IMR-90 (cell line): ENCODE measurements at regions not wholly inside any gene's neighbourhood (a gene's known extent, or its start where the extent isn't known, plus 50 kb on each side); places are given as distances from the start of the nearest gene placed in this dataset.
A peak's percentile ranks its signal among the peaks of the same experiment; 100 is the strongest.

Experiments used
- ATAC-seq: fragments of 200-7000 bp; cut with Tn5 transposase; 2 replicates; pipeline ENCODE4 v1.9.1; 2020; ENCODE audit warnings: low read depth, mild to moderate bottlenecking, moderate library complexity
- BruUV-seq: library from RNA; stranded (reverse); fragments of 400-500 nt; replicated peaks from 2 replicates; lab custom pipeline; 2021; lab: Mats Ljungman, UMichigan
- CTCF ChIA-PET: fragments of 300-600 bp; formaldehyde crosslinking; extraction: SDS; loops from one replicate; lab custom pipeline; 2021; ENCODE audit warnings: antibody characterized with exemption; lab: Yijun Ruan, JAX
- POLR2A ChIA-PET: fragments of 300-600 bp; sonication (Branson Sonifier 250); formaldehyde crosslinking; loops from one replicate; lab custom pipeline; 2022; ENCODE audit warnings: antibody characterized with exemption; ENCODE audit not compliant: unreplicated experiment; lab: Charles Lee
- DNase-seq: peaks from one replicate; pipeline ENCODE4 v3.0.0; 2013
- H2AFZ ChIP-seq: replicated peaks from 2 replicates; pipeline ENCODE3; 2013; ENCODE audit warnings: low read length, mild to moderate bottlenecking; ENCODE audit not compliant: poor library complexity
- H2AK5ac ChIP-seq: 2 replicates; pipeline ENCODE4 v1.6.1; 2013; ENCODE audit warnings: low read depth, low read length, inconsistent platforms
- H2AK9ac ChIP-seq: replicated peaks from 2 replicates; pipeline ENCODE3; 2013; ENCODE audit warnings: mild to moderate bottlenecking, low read depth, low read length, moderate library complexity; ENCODE audit not compliant: poor library complexity
- H2BK120ac ChIP-seq: 2 replicates; pipeline ENCODE4 v1.6.1; 2013; ENCODE audit warnings: low read depth, low read length, inconsistent platforms
- H2BK15ac ChIP-seq: 3 replicates; pipeline ENCODE4 v1.6.1; 2013; ENCODE audit warnings: low read depth, low read length, inconsistent platforms
- H2BK20ac ChIP-seq: 2 replicates; pipeline ENCODE4 v1.6.1; 2013; ENCODE audit warnings: low read depth, mild to moderate bottlenecking, inconsistent platforms, low read length, moderate library complexity
- H2BK5ac ChIP-seq: 2 replicates; pipeline ENCODE4 v1.6.1; 2013; ENCODE audit warnings: mild to moderate bottlenecking, low read depth, low read length, inconsistent platforms; ENCODE audit not compliant: poor library complexity, severe bottlenecking
- H3K14ac ChIP-seq: replicated peaks from 2 replicates; pipeline ENCODE4 v1.6.1; 2013; ENCODE audit warnings: low read depth, low read length, inconsistent platforms
- H3K18ac ChIP-seq: 2 replicates; pipeline ENCODE4 v1.6.1; 2013; ENCODE audit warnings: low read depth, low read length, control low read depth
- H3K23ac ChIP-seq: 2 replicates; pipeline ENCODE4 v1.6.1; 2013; ENCODE audit warnings: low read depth, low read length, inconsistent platforms
- H3K27ac ChIP-seq: 2 replicates; pipeline ENCODE4 v1.5.1; 2013; ENCODE audit warnings: mild to moderate bottlenecking, control low read depth, low read length; ENCODE audit not compliant: insufficient read depth
- H3K27me3 ChIP-seq: 2 replicates; pipeline ENCODE4 v1.6.1; 2013; ENCODE audit warnings: low read length; ENCODE audit not compliant: control insufficient read depth, insufficient read depth
- H3K36me3 ChIP-seq: 2 replicates; pipeline ENCODE4 v1.6.1; 2013; ENCODE audit warnings: low read length, mixed read lengths; ENCODE audit not compliant: control insufficient read depth, insufficient read depth
- H3K4ac ChIP-seq: 2 replicates; pipeline ENCODE4 v1.6.1; 2013; ENCODE audit warnings: low read depth, low read length, inconsistent platforms
- H3K4me1 ChIP-seq: 2 replicates; pipeline ENCODE4 v1.6.1; 2013; ENCODE audit warnings: low read length, mixed read lengths; ENCODE audit not compliant: control insufficient read depth, insufficient read depth
- H3K4me2 ChIP-seq: 2 replicates; pipeline ENCODE4 v1.6.1; 2013; ENCODE audit warnings: low read depth, mild to moderate bottlenecking, control low read depth, low read length, moderate library complexity
- H3K4me3 ChIP-seq: 2 replicates; pipeline ENCODE4 v1.5.1; 2013; ENCODE audit warnings: low read depth, mild to moderate bottlenecking, control low read depth, low read length, moderate library complexity; ENCODE audit not compliant: insufficient read depth
- H3K56ac ChIP-seq: 2 replicates; pipeline ENCODE4 v1.6.1; 2013; ENCODE audit warnings: low read length, inconsistent platforms; ENCODE audit not compliant: insufficient read depth; ENCODE audit errors: extremely low read depth
- H3K79me1 ChIP-seq, 2 experiments: 2 replicates each; pipeline ENCODE4 v1.6.1; 2013; ENCODE audit warnings: low read length in 2 of 2, inconsistent platforms in 1 of 2, low read depth in 1 of 2
- H3K9ac ChIP-seq: 2 replicates; pipeline ENCODE4 v1.6.1; 2013; ENCODE audit warnings: low read depth, low read length, control low read depth
- H3K9me1 ChIP-seq: 2 replicates; pipeline ENCODE4 v1.6.1; 2013; ENCODE audit warnings: low read length, inconsistent platforms; ENCODE audit not compliant: insufficient read depth
- H3K9me3 ChIP-seq: 2 replicates; pipeline ENCODE4 v1.6.1; 2013; ENCODE audit warnings: low read length; ENCODE audit not compliant: control insufficient read depth, insufficient read depth
- H4K20me1 ChIP-seq: 2 replicates; pipeline ENCODE4 v1.6.1; 2013; ENCODE audit warnings: low read length, inconsistent platforms; ENCODE audit not compliant: insufficient read depth
- H4K5ac ChIP-seq: 2 replicates; pipeline ENCODE4 v1.6.1; 2013; ENCODE audit warnings: mild to moderate bottlenecking, low read depth, low read length, control low read depth
- H4K8ac ChIP-seq, 2 experiments: 2 replicates each; pipeline ENCODE4 v1.6.1; 2013; ENCODE audit warnings: low read depth in 2 of 2, low read length in 2 of 2, control low read depth in 1 of 2, inconsistent platforms in 1 of 2
- H4K91ac ChIP-seq: 2 replicates; pipeline ENCODE4 v1.6.1; 2013; ENCODE audit warnings: low read depth, low read length, inconsistent platforms; ENCODE audit not compliant: insufficient read depth
- BHLHE40 ChIP-seq: fragments of 150-350 bp; IDR thresholded peaks from 2 replicates; pipeline ENCODE4 v1.6.1; 2016; ENCODE audit warnings: mild to moderate bottlenecking, low read depth, low read length
- CEBPB ChIP-seq: IDR thresholded peaks from 2 replicates; pipeline ENCODE4 v1.6.1; 2012; ENCODE audit warnings: low read depth, low read length, improper control_type of control experiment
- CHD1 ChIP-seq: IDR thresholded peaks from 2 replicates; pipeline ENCODE4 v1.6.1; 2012; ENCODE audit warnings: low read depth, low read length, improper control_type of control experiment
- CTCF ChIP-seq: conservative IDR thresholded peaks from 2 replicates; pipeline ENCODE4 v1.5.1; 2012; ENCODE audit warnings: mild to moderate bottlenecking, low read depth, low read length, improper control_type of control experiment
- ELK1 ChIP-seq: fragments of 150-350 bp; IDR thresholded peaks from 2 replicates; pipeline ENCODE4 v1.6.1; 2016; ENCODE audit warnings: low read depth, mild to moderate bottlenecking, low read length, moderate library complexity, borderline replicate concordance
- FOS ChIP-seq: fragments of 150-350 bp; IDR thresholded peaks from 2 replicates; pipeline ENCODE4 v1.6.1; 2016; ENCODE audit warnings: low read depth, low read length
- MAFK ChIP-seq: IDR thresholded peaks from 2 replicates; pipeline ENCODE4 v1.6.1; 2012; ENCODE audit warnings: low read depth, low read length, improper control_type of control experiment
- MAZ ChIP-seq: IDR thresholded peaks from 2 replicates; pipeline ENCODE4 v1.6.1; 2012; ENCODE audit warnings: low read depth, mild to moderate bottlenecking, low read length, improper control_type of control experiment, moderate library complexity, borderline replicate concordance
- MXI1 ChIP-seq: IDR thresholded peaks from 2 replicates; pipeline ENCODE4 v1.6.1; 2012; ENCODE audit warnings: low read depth, mild to moderate bottlenecking, low read length, moderate library complexity, borderline replicate concordance
- NFE2L2 ChIP-seq: fragments of 150-350 bp; IDR thresholded peaks from 2 replicates; pipeline ENCODE4 v1.6.1; 2016; ENCODE audit warnings: low read depth, mild to moderate bottlenecking, low read length
- POLR2A ChIP-seq: IDR thresholded peaks from 2 replicates; pipeline ENCODE4 v1.6.1; 2012; ENCODE audit warnings: mild to moderate bottlenecking, low read depth, low read length
- RAD21 ChIP-seq: IDR thresholded peaks from 2 replicates; pipeline ENCODE4 v1.6.1; 2012; ENCODE audit warnings: low read length, improper control_type of control experiment
- RCOR1 ChIP-seq: IDR thresholded peaks from 2 replicates; pipeline ENCODE4 v1.6.1; 2012; ENCODE audit warnings: mild to moderate bottlenecking, low read length, improper control_type of control experiment; ENCODE audit not compliant: insufficient replicate concordance
- RFX5 ChIP-seq: IDR thresholded peaks from 2 replicates; pipeline ENCODE4 v1.8.0; 2012; ENCODE audit warnings: low read depth, mild to moderate bottlenecking, low read length, moderate library complexity
- SMC3 ChIP-seq: fragments of 150-350 bp; IDR thresholded peaks from 2 replicates; pipeline ENCODE4 v1.6.1; 2016; ENCODE audit warnings: low read depth, mild to moderate bottlenecking, antibody characterized with exemption, low read length, moderate library complexity
- USF2 ChIP-seq: fragments of 150-350 bp; IDR thresholded peaks from 2 replicates; pipeline ENCODE4 v1.6.1; 2017; ENCODE audit warnings: mild to moderate bottlenecking, antibody characterized with exemption, low read length, low read depth
- WGBS, 2 experiments: methylation state at CpG; one replicate each; pipeline versions ENCODE4 v1.1.5 to v1.1.7; 2013; ENCODE audit warnings: missing lambda C conversion rate in 2 of 2; ENCODE audit not compliant: insufficient read length in 1 of 2; ENCODE audit errors: extremely low coverage in 2 of 2; 5-methylcytosine and 5-hydroxymethylcytosine counted together
- dilution Hi-C: fragments of 300-500 bp; cut with HindIII; formaldehyde crosslinking; loops from one replicate; pipeline ENCODE4 v1.14.3; 2018; ENCODE audit warnings: low sequenced_read_pairs; ENCODE audit not compliant: unreplicated experiment
- in situ Hi-C: fragments of 300-500 bp; cut with MboI; formaldehyde crosslinking; loops from 3 replicates; pipeline ENCODE4 v1.14.3; 2019; ENCODE audit warnings: low sequenced_read_pairs, inconsistent platforms, mixed read lengths
- intact Hi-C: fragments of 100-400 bp; cut with micrococcal nuclease; formaldehyde crosslinking; loops from 2 replicates; pipeline ENCODE4 v1.10.0; 2022

GRCh38 chr4:37549041-37549440 is 137.1 kb downstream of the RELL1 start:
- in situ Hi-C loops, result no loop called here
- CTCF ChIA-PET, result interaction anchor here (0.7 kb wide), 1 partner anchor 208 kb away, joined by 7 read pairs; no protein-coding TSS in a partner anchor

More at GRCh38 chr4:37549041-37549440, 137.1 kb downstream of the RELL1 start:
- no peaks in the 10 kb centered on the region for H3K9me1 ChIP-seq
- H3K18ac ChIP-seq, result no peak overlapping the region
- H2BK120ac ChIP-seq, result no peak overlapping the region
- 40% methylated on average over 1 of the region's 6 CpGs; no CpG with 5 or more reads in 1 of the 2 experiments for WGBS, 2 experiments
- no peak overlapping the region for H2BK5ac ChIP-seq
- no peak overlapping the region for H4K8ac ChIP-seq
- H3K9ac ChIP-seq, result no peak overlapping the region
- H2AK5ac ChIP-seq, result no peak overlapping the region
- no peak overlapping the region for H3K56ac ChIP-seq
- TF ChIP-seq FOS (no peak), RAD21 (no peak), CEBPB (no peak), MXI1 (no peak), MAZ (no peak), ELK1 (no peak), USF2 (no peak), RFX5 (no peak), POLR2A (no peak), SMC3 (no peak), CHD1 (no peak), RCOR1 (no peak), CTCF (no peak), NFE2L2 (no peak), BHLHE40 (no peak), MAFK (no peak)
- no peak overlapping the region for H2AFZ ChIP-seq
- no peaks in the 10 kb centered on the region for H3K4me1 ChIP-seq
- no TSS peak for BruUV-seq
- no peak overlapping the region for H4K5ac ChIP-seq
- no peak overlapping the region for H4K91ac ChIP-seq
- dilution Hi-C loops (no loop called here), intact Hi-C loops (no loop called here)
- no peak overlapping the region for H3K23ac ChIP-seq
- H2BK15ac ChIP-seq, result no peak overlapping the region
- POLR2A ChIA-PET, result no interaction called here
- no peak overlapping the region for H3K27ac ChIP-seq
- H2AK9ac ChIP-seq, result no peak overlapping the region
- H3K4ac ChIP-seq, result no peak overlapping the region
- H3K36me3 ChIP-seq, result no peaks in the 10 kb centered on the region
- no peak overlapping the region for H3K4me3 ChIP-seq
- DNase-seq, result peak; percentile 67
- no peaks in the 10 kb centered on the region for H3K27me3 ChIP-seq
- H3K4me2 ChIP-seq, result no peak overlapping the region
- H3K9me3 ChIP-seq, result no peaks in the 10 kb centered on the region
- H2BK20ac ChIP-seq, result no peak overlapping the region
- no peaks in the 10 kb centered on the region for H4K20me1 ChIP-seq
- no peak for ATAC-seq
- no peaks in the 10 kb centered on the region for H3K79me1 ChIP-seq
- no peak overlapping the region for H3K14ac ChIP-seq
